Esophagus squamous epithelium (tissue), 4 donors: ENCODE measurements at regions not wholly inside any gene's neighbourhood (a gene's known extent, or its start where the extent isn't known, plus 50 kb on each side); places are given as distances from the start of the nearest gene placed in this dataset.

Source experiments
- POLR2A ChIP-seq, 4 donors: fragments of 450-650 bp; IDR thresholded peaks; one replicate each; pipeline ENCODE4 v1.6.1; 2017; ENCODE audit warnings: antibody characterized with exemption in 4 of 4, mild to moderate bottlenecking in 4 of 4, moderate library complexity in 3 of 4
- TF ChIP-seq, protein P1 (sequence below), 6 experiments: fragments of 450-650 bp in 4 of 6; fragments of 200-600 bp in 2 of 6; sonication (generic) in 2 of 6; IDR thresholded peaks; one replicate each; pipeline ENCODE4 v1.5.1; 2016 to 2019; ENCODE audit warnings: antibody characterized with exemption in 6 of 6, mild to moderate bottlenecking in 4 of 6, moderate library complexity in 4 of 6

DNA sequence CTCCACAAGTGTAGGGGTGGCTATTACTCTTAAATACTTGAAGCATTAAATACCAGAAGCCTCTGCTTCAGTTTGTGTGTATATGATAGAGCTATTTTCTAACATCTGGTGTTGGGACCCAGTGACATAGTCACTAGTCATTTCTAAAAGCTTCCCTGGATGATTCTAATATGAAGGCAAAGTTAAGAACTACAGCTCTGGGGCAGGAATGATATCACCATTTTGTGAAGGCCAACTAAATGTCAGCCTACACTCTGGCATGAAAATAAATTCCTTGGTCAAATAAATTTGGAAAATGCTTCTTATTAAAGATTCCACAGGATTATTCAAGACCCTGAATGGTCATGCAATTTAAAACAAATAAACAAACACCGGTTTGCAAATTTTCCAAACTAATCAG lies 197.7 kb downstream of the PLK2 start:
- TF ChIP-seq, protein P1, sequence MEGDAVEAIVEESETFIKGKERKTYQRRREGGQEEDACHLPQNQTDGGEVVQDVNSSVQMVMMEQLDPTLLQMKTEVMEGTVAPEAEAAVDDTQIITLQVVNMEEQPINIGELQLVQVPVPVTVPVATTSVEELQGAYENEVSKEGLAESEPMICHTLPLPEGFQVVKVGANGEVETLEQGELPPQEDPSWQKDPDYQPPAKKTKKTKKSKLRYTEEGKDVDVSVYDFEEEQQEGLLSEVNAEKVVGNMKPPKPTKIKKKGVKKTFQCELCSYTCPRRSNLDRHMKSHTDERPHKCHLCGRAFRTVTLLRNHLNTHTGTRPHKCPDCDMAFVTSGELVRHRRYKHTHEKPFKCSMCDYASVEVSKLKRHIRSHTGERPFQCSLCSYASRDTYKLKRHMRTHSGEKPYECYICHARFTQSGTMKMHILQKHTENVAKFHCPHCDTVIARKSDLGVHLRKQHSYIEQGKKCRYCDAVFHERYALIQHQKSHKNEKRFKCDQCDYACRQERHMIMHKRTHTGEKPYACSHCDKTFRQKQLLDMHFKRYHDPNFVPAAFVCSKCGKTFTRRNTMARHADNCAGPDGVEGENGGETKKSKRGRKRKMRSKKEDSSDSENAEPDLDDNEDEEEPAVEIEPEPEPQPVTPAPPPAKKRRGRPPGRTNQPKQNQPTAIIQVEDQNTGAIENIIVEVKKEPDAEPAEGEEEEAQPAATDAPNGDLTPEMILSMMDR (IDR thresholded peaks at IDR 0.05), result no peak
- TF ChIP-seq POLR2A (IDR thresholded peaks at IDR 0.05), result no peak
